HFF-Myc (cell line): ENCODE measurements at regions not wholly inside any gene's neighbourhood (a gene's known extent, or its start where the extent isn't known, plus 50 kb on each side); places are given as distances from the start of the nearest gene placed in this dataset.

Experiments
- DNase-seq: peaks from one replicate; pipeline ENCODE4 v3.0.0-alpha.2; 2011; ENCODE audit warnings: low read depth; ENCODE audit errors: extremely low read depth
- H3K4me3 ChIP-seq: replicated peaks from 2 replicates; pipeline ENCODE4 v1.5.1; 2011; ENCODE audit warnings: low read depth, mild to moderate bottlenecking, control low read depth, low read length
- CTCF ChIP-seq: IDR thresholded peaks from 2 replicates; pipeline ENCODE4 v1.5.1; 2012; ENCODE audit warnings: mild to moderate bottlenecking, low read depth, low read length, control low read depth; ENCODE audit errors: missing control alignments

DNA sequence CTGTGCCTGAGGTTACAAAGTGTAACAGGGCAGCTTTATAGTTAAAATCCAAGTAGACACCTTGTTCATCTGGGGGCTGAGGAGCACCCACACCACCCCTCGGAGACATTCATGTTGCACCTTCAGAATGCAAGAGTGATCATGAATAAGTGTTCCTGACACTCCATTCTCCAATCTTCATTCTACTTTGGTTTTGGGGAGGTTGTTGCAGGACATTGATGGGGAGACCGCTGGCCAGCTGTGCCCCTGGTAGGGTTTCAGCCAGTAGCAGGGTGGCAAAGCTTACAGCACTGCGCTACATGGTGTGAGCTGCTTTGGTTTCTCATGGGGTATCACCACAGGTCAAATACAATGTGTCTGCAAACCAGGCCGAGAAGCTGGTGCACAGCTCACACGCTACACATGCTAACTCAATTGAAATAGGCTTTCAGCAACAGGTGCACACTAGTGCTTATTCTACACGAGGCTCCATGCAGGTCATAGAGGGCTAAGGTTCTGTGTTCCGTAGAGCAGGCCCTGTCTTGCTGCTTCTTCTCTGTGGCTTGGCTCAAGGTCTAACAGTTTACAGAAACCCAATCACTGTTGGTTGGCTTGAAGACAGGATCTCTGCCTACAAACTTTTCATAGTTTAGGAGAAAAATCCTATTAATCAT, 317.4 kb upstream of the ZNF32 start:
- DNase-seq, result no peak
- TF ChIP-seq CTCF, result no peak
- H3K4me3 ChIP-seq, result no peak overlapping the region

DNA sequence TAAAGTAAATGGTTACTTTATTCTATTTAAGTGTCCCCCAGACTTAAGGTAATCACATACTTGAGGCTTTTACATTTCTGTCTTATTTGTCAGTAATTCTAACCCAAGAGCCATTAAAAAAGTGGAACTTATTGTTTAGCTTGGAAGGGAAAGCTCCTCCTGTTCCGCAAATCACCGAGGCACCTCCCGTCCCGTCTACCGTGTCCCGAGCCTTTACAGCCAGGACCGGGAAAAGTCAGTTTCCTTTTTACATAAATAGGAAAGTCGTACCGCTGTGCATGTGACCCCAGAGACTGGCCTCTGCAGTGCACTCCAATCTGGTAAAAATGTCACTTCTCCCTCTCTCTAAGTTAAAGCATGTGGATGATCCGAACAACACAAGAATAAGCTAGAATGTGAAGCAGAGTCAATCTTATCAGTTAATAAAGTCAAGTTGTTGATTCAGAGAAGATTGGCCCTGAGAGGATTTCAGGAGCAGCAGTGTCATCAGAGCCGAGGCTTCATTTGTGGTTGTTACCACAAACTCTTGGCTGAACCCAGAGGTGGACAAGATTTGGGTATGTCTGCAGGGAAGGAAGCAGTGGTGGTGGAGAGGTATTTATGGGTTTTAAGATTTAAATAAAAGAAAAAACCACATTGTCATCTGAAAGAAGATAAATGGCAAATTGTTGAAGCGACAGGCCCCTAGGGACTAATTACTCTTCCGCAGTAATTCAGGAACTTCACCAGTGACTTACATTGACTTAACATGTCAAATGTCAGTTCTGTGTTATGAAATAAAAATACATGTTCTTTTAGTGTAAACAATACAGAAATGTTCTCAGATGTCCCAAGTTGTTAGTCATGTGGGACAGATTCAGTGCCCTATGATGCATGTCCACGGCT, 316.6 kb upstream of the ZNF32 start:
- DNase-seq, result no peak
- no peak overlapping the region for H3K4me3 ChIP-seq
- TF ChIP-seq CTCF, result no peak

GRCh38 chr10:43964486-43964885, 315.8 kb upstream of the ZNF32 start:
- no peak for DNase-seq
- TF ChIP-seq CTCF, result no peak
- H3K4me3 ChIP-seq, result no peak overlapping the region

DNA sequence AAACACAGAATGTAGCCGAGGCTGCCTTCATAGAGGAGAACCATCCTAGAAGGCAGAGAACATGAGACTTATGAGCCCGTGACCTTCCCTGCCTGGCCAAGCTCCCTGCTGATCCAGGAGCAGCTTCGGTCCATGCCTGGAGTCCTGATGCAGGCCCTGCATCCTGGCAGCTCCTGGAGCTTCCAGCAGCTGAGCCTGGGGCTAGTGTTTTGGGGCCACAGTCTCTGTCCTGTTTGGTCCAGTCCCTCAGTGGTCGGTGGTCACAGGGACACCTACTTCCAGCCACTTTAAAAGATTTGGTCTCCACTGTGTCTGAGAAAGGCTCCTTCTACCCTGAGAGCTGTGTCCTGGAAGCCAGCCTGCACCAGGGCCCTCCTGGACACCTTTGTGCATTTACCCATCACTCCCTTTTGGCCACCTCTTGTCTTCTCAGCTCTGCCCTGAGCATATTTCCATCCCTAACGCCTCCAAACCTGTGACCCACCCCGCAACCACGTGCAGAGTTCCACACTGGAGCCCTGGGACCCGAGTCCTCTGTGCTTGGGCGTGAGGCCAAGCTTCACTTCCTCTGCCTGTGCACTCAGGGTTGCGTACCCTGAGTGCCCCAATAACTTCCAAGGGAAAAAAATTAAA, 315.2 kb upstream of the ZNF32 start:
- no peak for DNase-seq
- no peak for TF ChIP-seq CTCF
- no peak overlapping the region for H3K4me3 ChIP-seq

DNA sequence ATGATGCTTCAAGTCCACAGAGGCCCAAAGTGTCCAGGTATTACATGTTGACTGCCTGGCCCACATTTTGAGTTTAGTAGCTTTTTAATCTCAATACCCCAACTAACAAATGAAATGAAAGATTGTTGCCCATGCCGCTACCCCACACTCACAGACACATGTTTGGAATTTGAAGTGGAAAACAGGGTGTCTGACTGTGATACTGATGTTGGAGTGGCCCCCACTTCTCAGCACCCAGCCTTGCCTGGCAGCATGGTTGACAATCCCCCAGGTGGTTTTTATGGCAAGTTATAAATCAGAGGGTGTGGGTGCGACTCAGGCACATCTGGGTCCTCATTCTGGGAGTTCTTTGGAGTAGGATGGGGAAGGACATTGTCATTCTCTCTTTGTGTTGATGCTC, 314.7 kb upstream of the ZNF32 start:
- no peak for DNase-seq
- no peak for TF ChIP-seq CTCF
- H3K4me3 ChIP-seq, result no peak overlapping the region

- DNase-seq, result no peak
- no peak for TF ChIP-seq CTCF
- H3K4me3 ChIP-seq, result no peak overlapping the region
Measured at GRCh38 chr10:43962346-43963191, 313.9 kb upstream of the ZNF32 start.
